GM19239 (cell line): ENCODE measurements at regions not wholly inside any gene's neighbourhood (a gene's known extent, or its start where the extent isn't known, plus 50 kb on each side); places are given as distances from the start of the nearest gene placed in this dataset.
"Not testable (repeated sequence)": the region's sequence is repeated elsewhere in the genome, so short reads cannot be mapped to it uniquely, and the experiment has no call there.

Source experiments
- DNase-seq: peaks from one replicate; pipeline ENCODE4 v3.0.0; 2011; ENCODE audit warnings: low spot score; ENCODE audit not compliant: insufficient read length
- FAIRE-seq: peaks from 2 replicates; lab custom pipeline; 2011; peaks lifted over from hg19 to GRCh38; lab: Jason Lieb, UNC

DNA sequence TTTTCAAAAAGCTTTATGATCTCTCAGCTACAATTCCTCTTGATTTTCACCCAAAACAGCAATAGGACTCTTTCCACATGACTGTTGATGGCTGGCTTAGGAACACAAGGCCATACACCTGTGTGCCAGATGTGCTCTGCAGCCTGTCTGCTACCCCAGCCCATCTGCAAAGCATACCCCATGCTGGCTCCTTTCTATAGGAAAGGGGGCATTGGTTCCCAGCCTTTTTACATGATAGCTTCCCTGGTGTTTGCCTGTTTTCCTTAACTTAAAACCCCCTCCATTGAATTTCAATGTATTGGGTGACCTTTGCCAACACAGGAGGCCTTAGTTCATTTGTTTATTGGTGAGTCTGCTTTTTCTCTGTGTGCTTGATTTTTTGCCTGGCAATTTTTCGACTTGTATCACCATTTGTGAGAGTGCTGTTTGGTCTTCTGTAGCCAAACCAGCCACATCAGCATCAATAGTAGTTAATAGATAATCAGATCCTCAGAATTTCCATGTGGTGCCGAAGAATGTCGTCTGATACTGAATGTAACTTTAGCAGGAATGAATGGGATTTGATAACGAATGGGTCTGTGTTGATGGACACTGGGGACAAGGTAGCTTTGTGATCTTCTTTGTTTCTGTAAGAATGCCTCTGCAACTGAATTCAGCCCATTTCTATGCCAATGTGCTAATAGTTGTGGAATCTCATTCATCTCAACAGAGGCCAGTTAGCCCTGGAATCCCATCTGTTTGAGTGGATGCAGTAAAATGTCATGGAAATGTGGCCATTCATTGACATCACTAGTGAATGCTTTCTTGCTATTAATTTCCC, 272.2 kb upstream of the RARB start:
- no peak for DNase-seq

DNA sequence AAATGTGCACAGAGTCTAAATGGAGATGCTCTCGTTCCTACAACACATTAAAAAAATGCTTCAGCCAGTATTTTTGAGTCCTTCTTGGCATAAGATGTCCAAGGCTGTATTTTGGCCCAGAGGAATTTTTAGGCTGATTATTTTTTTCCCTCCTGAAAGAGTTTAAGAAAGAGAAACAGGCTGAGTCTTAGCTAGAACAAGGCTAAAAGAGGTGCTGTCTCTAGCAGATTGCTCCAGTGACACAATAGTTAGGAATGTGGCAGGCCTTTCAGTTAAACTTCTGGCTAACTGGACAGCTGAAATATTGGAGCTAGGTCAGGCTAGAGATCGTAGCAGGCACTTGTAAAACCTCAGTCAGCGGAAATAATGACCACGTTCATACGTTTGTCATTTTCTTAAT, 271.4 kb upstream of the RARB start:
- DNase-seq (no peak), FAIRE-seq (no peak)

More for the DNA sequence above, 272.2 kb upstream of the RARB start:
- no peak for FAIRE-seq

DNA sequence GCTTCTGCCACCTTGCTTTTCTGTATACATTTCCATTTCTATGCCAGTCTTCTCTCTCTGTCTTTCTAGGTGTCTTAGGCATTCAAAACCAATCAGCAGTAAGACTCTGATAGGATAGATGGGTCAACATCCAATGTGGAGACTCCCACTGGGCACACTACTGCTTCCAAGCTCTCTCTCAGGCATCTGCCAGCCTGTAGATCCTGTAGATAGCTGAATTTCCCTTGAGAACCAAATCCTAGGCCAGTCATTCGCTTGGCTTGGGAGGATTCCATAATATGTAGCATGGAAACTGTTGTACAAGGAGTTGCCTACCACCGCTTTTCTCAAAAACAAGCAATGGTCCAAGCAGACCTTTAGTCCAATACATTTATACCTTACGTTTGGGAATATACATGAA, 262.8 kb upstream of the RARB start:
- DNase-seq (no peak), FAIRE-seq (no peak)

DNA sequence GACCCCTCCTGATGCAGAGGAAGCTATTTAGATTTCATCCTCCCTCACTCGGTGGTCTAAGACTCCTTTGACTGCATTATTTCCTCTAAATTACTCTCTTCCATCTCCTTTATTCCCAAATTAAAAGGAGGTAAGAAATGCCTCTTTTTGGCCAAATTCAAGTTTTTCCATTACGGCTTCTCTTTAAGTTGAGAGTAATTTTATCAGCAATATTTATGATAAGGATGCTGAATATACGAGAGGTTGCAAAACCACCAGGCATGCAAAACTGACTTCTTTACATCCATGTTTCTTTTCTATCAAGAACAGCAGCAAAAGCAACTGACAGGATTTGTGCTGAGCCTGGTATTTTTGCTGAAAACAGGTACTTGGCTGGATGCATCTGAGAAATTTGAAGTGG, 262.0 kb upstream of the RARB start:
- FAIRE-seq = no peak

DNA sequence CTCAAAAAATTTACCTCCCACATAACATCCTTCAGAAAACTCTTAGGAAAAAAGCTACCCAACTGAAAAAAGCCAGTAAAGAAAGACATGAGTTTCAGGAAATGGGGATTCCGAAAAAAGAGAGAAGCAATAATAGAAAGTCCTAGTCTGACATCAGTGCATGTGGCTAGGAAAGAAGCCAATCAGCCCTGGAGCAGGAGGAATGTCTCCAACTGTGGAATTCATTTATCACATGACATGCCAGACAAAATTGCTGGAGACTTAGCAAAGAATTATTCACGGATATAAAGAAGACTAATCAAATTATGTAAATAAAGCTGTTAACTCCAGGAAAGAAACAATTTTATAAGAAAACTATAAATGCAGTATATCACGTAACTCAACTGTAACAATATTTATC, 258.9 kb upstream of the RARB start:
- FAIRE-seq (no peak), DNase-seq (no peak)

More for the DNA sequence above, 262.0 kb upstream of the RARB start:
- DNase-seq = no peak

DNA sequence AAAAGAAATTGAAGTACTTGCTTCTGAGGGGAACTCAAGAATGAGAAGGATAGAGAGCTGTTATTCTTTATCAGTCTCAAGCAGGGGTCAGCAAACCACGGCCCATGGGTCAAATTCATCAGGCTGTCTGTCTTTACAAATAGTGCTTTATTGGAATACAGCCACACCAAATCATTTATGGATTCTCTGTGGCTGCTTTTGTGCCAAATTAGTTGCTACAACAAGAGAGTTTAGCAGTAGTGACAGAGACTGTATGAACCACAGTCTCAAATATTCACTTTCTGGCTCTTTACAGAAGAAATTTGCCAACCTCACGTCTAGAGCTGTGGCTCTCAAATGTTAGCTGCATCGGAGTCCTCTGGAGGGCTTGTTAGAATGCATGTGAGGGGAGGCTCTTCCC, 258.0 kb upstream of the RARB start:
- DNase-seq = no peak
- no peak for FAIRE-seq

DNA sequence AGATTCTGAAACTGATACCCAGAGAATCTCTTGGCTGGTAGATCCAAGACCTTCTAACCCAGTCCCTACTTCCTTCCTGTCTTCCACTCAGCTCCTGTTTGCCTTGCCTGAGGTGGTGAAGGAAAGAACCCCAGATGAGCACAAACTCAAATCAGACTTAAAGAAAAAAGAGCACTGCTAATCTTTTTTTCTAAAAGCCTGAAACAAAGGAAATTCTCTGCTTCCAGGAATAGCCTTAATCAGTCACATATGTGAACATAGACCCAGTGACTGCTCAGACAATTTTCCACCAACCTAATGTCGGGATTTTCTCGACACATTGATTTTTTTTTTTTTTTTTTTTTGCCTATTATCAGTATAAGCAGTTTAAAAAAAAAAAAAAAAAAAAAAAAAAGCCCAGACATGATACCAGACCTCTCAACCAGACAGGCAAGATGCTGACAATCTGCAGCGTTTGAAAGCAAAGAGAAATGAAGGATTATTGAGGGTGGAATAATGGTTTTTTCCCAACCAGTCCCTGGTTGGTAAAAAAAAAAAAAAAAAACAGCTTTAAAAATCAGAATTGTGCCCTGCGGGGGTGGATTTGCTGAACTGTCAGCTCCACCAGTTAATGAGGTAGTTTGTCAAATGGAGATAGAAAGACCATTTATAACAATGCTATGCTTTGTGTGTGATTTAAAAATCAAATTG, 256.8 kb upstream of the RARB start:
- FAIRE-seq (no peak), DNase-seq (no peak)

DNA sequence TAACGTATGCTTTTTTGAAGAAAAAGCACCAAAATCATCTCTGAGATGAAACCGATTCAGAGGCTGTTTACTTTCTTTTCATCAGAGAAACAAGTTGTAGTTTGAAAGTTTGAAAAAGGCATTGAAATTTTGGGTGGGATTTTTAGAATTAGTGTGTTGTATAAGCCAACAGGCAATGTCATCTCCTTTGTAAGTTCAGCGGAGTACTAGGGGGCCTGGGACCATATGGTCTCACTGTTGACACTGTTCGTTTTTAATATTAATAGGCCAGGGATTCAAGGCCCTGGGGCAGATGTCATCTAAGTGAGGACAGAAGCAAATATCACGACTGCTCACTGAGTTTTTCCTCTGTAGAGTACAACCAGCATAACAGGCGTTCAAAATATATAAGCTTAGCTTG, 256.2 kb upstream of the RARB start:
- no peak for FAIRE-seq
- DNase-seq = no peak

DNA sequence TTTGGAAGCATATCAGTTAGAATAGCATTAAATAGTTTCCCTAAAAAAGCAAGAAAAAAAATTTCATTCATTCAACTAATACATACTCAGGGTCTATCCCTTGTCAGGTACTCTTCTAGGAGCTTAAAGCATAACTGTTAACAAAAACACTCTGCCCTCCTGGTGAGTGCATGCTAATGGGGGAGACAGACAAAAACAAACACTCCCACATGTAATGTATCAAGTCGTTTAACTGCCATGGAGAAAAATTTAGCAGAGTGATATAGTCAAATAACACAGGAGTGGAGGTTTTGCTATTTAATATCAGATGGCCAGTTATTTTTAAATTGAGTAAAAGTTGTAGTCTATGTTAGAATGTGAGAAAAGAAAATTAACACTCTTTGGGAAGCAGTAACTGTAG, 254.5 kb upstream of the RARB start:
- no peak for FAIRE-seq
- DNase-seq = no peak

DNA sequence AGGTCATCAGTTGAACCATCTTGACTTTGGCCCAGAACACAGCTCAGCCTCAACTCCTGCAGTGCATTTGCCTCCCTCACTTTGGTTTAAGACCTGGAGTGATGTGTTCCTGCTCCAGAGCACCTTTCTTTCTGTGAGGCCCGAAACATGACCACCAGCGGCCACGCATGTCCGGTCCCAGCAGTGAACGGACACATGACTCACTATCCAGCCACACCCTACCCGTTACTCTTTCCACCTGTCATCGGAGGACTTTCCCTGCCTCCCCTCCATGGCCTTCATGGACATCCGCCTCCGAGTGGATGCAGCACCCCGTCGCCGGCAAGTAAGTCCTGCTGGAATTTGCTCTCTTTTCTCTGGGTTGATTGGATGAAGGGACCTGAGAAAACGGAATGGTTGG, 253.8 kb upstream of the RARB start:
- FAIRE-seq = no peak
- no peak for DNase-seq

DNA sequence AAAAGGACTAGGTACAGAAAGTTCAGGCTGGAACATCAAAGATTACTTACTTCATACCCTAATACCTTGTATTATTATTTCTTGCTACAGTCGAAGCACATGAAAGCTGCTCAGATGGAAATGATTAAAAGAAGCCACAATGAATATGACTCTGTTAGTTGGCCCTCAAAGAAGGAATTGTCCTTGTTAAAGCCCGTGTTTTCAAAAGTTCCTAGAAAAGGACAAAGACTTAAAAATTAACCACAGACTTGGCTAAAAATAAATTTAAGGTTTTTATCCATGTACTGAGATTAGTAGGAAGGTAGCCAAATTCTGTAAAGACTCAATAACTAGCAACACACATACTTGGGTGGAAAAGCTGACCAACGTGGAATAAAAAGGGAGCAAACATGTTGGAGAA, 251.0 kb upstream of the RARB start:
- no peak for FAIRE-seq

DNA sequence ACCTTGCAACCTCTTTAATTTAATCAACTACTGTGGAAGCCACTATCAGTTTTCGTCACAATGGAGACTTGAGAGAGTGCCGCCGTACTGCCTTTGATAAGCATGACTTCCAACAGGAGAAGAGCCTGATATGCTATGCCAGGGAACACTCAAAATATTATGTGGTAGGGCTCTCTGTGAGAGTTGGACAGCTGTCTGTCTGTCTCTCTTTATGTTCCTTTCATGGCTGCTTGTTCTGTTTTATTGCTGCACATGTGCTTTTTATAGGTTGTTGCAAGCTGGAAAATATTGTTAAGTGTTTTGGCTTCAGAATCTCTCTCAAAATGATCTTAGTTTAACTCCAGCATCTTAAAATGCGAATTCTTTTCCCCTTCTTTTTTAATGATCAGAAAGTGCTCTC, 249.4 kb upstream of the RARB start:
- no peak for FAIRE-seq

More for the DNA sequence above, 251.0 kb upstream of the RARB start:
- DNase-seq = no peak

DNA sequence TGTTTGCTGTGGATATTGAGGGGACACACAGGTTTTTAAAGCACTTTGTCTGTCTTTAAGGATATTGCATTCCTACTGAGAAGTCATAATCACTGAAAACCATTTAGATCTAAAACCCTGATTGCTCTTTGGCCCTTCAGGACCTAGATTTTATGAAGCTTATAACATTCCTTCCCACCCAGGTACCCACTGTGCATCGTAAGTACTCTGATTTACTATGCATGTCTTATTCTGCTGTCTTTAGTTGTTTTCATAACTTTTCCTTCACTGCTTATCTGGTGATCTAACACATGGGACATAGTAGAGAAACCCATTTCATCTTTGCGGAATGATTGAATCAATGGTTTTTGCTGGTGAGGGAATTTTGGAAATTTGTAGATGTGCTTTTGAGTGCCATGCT, 247.0 kb upstream of the RARB start:
- no peak for FAIRE-seq
- no peak for DNase-seq

More for the DNA sequence above, 249.4 kb upstream of the RARB start:
- DNase-seq = no peak

DNA sequence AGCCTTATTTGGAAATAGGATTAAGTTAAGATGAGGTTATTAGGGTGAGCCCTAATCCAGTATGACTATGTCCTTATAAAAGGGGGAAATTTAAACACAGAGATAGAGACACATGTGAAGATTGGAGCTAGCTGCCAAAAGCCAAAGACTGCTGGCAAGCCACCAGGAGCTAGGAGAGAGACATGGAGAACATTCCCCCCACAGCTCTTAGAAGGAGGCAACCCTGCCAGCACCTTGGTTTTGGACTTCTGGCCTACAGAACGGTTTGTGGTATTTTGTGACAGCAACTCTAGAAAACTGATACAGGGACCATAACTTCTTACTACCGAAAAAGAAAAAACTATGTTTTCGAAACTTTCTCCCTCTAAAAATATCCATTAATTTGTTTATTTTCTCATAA, 245.3 kb upstream of the RARB start:
- FAIRE-seq (no peak), DNase-seq (no peak)

DNA sequence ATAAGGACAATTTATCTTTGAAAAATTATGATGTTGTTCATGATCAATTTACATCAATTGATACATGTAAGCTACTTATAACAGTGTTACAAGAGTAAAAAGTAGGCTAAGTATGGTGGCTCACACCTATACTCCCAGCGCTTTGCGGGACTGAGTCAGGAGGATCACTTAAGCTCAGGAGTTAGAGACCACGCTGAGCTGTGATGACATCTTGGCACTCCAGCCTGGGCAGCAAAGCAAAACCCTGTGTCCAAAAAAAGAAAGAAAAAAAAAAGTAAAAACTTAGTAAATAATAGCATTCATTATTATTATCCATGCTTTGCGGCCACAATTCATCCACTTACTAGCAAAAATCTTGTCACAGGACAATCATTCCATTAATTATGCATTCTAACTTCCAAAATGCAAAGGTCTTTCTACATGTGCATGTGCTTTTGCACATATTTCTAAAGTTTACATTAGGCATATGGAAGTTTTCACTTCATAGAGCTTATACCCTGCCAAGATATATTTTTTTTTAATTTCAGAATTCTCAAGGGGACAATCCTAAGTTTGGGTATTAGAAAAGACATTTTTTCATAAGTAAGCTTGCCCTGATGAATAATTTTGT, 243.3 kb upstream of the RARB start:
- no peak for FAIRE-seq
- DNase-seq = no peak

DNA sequence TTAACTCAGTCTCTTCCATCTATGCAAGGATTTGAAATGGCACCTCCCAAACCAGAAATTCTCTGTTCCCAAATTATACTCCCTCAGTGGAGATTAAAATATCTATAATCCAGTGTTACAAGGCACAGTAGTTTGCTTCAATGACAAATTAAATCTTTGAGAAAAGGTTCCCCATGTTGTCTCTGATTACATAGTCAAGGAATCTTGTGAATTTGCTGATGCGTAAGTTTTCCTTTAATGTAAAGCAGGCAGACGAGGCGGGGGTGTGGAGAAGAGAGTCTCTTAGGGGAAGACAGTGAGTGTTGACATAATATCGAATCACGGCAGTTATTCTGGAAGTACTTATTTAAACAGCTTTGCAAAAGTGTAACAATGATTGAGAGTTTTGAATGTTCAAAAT, 236.4 kb upstream of the RARB start:
- no peak for DNase-seq
- no peak for FAIRE-seq

DNA sequence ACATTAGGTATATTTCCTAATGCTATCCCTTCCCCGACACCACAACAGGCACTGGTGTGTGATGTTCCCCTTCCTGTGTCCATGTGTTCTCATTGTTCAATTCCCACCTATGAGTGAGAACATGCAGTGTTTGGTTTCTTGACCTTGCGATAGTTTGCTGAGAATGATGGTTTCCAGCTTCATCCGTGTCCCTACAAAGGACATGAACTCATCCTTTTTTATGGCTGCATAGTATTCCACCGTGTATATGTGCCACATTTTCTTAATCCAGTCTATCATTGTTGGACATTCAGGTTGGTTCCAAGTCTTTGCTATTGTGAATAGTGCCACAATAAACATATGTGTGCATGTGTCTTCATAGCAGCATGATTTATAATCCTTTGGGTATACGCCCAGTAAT, 228.5 kb upstream of the RARB start:
- DNase-seq, FAIRE-seq: not testable (repeated sequence)

DNA sequence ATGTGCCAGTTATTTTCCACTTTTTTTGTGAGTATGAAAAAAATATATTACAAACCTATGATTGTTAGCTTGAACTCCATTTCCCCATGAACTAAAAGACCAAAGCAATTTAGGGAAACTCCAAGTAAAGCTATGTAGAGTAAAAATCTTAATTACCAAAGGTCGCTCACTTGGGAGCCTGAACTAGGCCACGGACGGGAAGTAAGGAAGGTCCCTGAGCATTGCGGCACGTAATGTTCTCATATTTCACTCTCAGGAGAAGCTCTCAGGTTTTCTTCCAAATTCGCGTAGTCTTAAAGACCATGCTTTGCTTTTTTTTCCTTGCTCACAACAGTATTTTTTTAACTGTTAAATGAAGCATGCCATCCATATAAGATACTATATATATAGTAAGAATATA, 215.3 kb upstream of the RARB start:
- no peak for DNase-seq
- FAIRE-seq = no peak

DNA sequence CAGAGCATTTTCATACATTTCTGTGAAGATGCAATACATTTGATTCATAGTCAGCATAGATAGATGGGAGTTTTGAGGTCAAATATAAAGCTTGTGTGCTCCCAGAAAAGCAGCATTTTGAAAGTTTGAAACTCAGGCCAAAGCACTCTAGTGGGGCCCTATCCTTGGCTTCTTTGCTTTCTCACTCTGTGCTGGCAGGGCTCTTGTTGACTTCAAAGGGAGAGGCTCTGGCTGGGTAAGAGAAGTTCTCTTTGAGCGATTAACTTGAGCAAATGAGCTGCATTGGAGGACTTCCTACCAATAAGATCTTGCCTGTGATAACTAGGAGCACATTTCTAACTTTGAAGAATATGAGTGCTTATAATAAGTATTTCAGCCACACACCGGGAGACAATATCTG, 214.0 kb upstream of the RARB start:
- no peak for DNase-seq
- no peak for FAIRE-seq

DNA sequence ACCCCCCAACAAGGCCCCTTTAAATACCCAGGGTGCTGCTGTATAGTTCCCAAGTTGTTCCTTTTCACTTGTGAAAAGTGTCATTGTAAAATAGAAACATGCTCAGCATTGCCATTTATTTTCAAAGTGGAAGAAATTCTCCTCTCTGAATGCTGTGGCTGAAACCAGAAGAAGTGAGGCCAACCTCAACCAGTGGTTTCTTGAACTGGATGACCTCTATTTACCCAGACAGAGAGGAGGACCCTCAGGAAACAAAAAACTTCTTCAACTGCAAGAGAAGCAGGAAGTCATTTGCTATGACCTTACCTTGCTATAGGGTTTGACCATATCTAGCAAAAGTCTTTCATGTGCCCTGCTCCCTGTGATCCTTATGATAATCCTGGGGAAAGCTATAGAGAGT, 209.7 kb upstream of the RARB start:
- no peak for FAIRE-seq
- DNase-seq = no peak

DNA sequence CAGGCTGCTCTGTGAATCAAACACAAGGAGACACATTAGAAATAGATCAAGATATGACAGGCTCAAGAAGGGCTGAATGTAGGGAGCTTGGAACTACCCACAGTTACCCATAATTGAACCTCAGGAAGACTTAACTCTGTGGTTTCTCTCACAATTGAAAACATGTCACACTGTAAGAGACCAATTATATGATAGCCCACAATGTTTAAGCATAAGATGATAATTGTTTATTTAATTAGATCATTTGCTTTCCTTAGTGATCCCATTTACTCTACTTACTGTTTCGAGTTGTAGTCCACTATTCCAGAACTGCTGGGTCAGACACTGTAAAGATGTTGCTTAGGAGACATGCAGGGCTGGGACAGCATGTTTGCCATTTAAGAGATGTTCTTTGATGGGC, 201.3 kb upstream of the RARB start:
- no peak for FAIRE-seq
- DNase-seq = no peak
